A549 (cell line): ENCODE measurements at regions not wholly inside any gene's neighbourhood (a gene's known extent, or its start where the extent isn't known, plus 50 kb on each side); places are given as distances from the start of the nearest gene placed in this dataset.
"Not testable (repeated sequence)": the region's sequence is repeated elsewhere in the genome, so short reads cannot be mapped to it uniquely, and the experiment has no call there.

Experiments
- ATAC-seq, 2 experiments: fragments of 200-7000 bp in 1 of 2; fragments of >200 bp in 1 of 2; cut with Nextera tagmentation in 1 of 2; cut with Tn5 transposase in 1 of 2; 3 replicates each; pipeline versions ENCODE4 v1.8.0 to v1.9.1; 2018 to 2020; ENCODE audit warnings: mild to moderate bottlenecking in 1 of 2, moderate library complexity in 1 of 2
- CTCF ChIA-PET: fragments of 300-600 bp; sonication (Branson Sonifier 250); formaldehyde crosslinking; extraction: SDS; loops from one replicate; lab custom pipeline; 2021; ENCODE audit warnings: antibody characterized with exemption, inconsistent platforms; lab: Yijun Ruan, JAX
- POLR2A ChIA-PET: fragments of 350-600 bp; formaldehyde crosslinking; extraction: SDS; loops from one replicate; lab custom pipeline; 2021; ENCODE audit warnings: antibody characterized with exemption, inconsistent platforms; lab: Yijun Ruan, JAX
- DNase-seq, 2 experiments: peaks; one replicate each; pipeline versions ENCODE4 v3.0.0 to v3.0.0-alpha.2; 2011 to 2016; ENCODE audit warnings: low read depth in 1 of 2, low spot score in 1 of 2
- FAIRE-seq: peaks from 2 replicates; lab custom pipeline; 2011; peaks lifted over from hg19 to GRCh38; lab: Jason Lieb, UNC
- H3K27ac ChIP-seq, 2 experiments: fragments of >200 bp; sonication (Bioruptor Twin); formaldehyde crosslinking; 3 replicates each; pipeline ENCODE4 v1.5.1; 2016 to 2017
- H3K4me1 ChIP-seq: fragments of >200 bp; sonication (Bioruptor Twin); formaldehyde crosslinking; 3 replicates; pipeline ENCODE4 v1.6.1; 2016
- H3K4me2 ChIP-seq: fragments of >200 bp; sonication (Bioruptor Twin); formaldehyde crosslinking; 3 replicates; pipeline ENCODE4 v1.6.1; 2016
- H3K4me3 ChIP-seq: fragments of >200 bp; sonication (Bioruptor Twin); formaldehyde crosslinking; 3 replicates; pipeline ENCODE4 v1.5.1; 2016
- H3K9me3 ChIP-seq: fragments of >200 bp; sonication (Bioruptor Twin); formaldehyde crosslinking; 3 replicates; pipeline ENCODE4 v1.6.1; 2016
- CBX2 ChIP-seq: fragments of 200-600 bp; sonication (generic); IDR thresholded peaks from 2 replicates; pipeline ENCODE4 v1.6.1; 2016; ENCODE audit warnings: low read depth, mild to moderate bottlenecking, borderline replicate concordance
- CBX8 ChIP-seq: fragments of 200-600 bp; sonication (generic); IDR thresholded peaks from 2 replicates; pipeline ENCODE4 v1.6.1; 2016
- CEBPB ChIP-seq, 2 experiments: fragments of >200 bp in 1 of 2; sonication (Bioruptor Twin) in 1 of 2; formaldehyde crosslinking in 1 of 2; IDR thresholded peaks; 2 replicates each; pipeline ENCODE4 v1.6.1; 2012 to 2016
- CHD2 ChIP-seq: fragments of 150-350 bp; IDR thresholded peaks from 2 replicates; pipeline ENCODE4 v1.6.1; 2014; ENCODE audit warnings: low read length; ENCODE audit not compliant: partially characterized antibody
- CHD4 ChIP-seq: fragments of 200-600 bp; sonication (generic); IDR thresholded peaks from 2 replicates; pipeline ENCODE4 v1.6.1; 2016; ENCODE audit warnings: antibody characterized with exemption, mild to moderate bottlenecking, borderline replicate concordance
- CTCF ChIP-seq: fragments of >200 bp; sonication (Bioruptor Twin); formaldehyde crosslinking; IDR thresholded peaks from 3 replicates; pipeline ENCODE4 v1.5.1; 2016
- E2F6 ChIP-seq: IDR thresholded peaks from 2 replicates; pipeline ENCODE4 v1.6.1; 2012; ENCODE audit warnings: low read depth, borderline replicate concordance
- EHMT2 ChIP-seq: fragments of 200-600 bp; sonication (generic); IDR thresholded peaks from 2 replicates; pipeline ENCODE4 v1.6.1; 2016; ENCODE audit warnings: antibody characterized with exemption, low read depth, mild to moderate bottlenecking, moderate library complexity
- ESRRA ChIP-seq: fragments of 150-350 bp; IDR thresholded peaks from 2 replicates; pipeline ENCODE4 v1.6.1; 2014; ENCODE audit warnings: mild to moderate bottlenecking, low read length, borderline replicate concordance
- HOXA7 ChIP-seq: fragments of 250-450 bp; sonication (Bioruptor Pico); IDR thresholded peaks from 2 replicates; pipeline ENCODE4 v1.5.0; 2020; ENCODE audit warnings: mild to moderate bottlenecking, moderate library complexity
- HOXB5 ChIP-seq: fragments of 250-450 bp; sonication (Bioruptor Pico); IDR thresholded peaks from 2 replicates; pipeline ENCODE4 v1.5.0; 2020; ENCODE audit warnings: mild to moderate bottlenecking, moderate library complexity
- JUN ChIP-seq, 2 experiments: fragments of >200 bp; sonication (Bioruptor Twin); formaldehyde crosslinking; IDR thresholded peaks; 2 replicates in 1 of 2; 3 replicates in 1 of 2; pipeline ENCODE4 v1.6.1; 2016 to 2017
- NFE2L2 ChIP-seq: fragments of 150-350 bp; conservative IDR thresholded peaks from 2 replicates; pipeline ENCODE4 v1.6.1; 2014; ENCODE audit warnings: low read length
- NR3C1 ChIP-seq: fragments of >200 bp; sonication (Bioruptor Twin); formaldehyde crosslinking; IDR thresholded peaks from 3 replicates; pipeline ENCODE4 v1.6.1; 2017
- RARB ChIP-seq: fragments of 250-450 bp; sonication (Bioruptor Pico); IDR thresholded peaks from 2 replicates; pipeline ENCODE4 v1.8.0; 2021; ENCODE audit warnings: mild to moderate bottlenecking, moderate library complexity
- RCOR1 ChIP-seq: fragments of 150-350 bp; IDR thresholded peaks from 2 replicates; pipeline ENCODE4 v1.6.1; 2014; ENCODE audit warnings: antibody characterized with exemption, low read length, low read depth
- REST ChIP-seq: fragments of 200-600 bp; sonication (generic); IDR thresholded peaks from 2 replicates; pipeline ENCODE4 v1.6.1; 2016; ENCODE audit warnings: antibody characterized with exemption, mild to moderate bottlenecking, moderate library complexity
- TFCP2L1 ChIP-seq: fragments of 250-450 bp; sonication (Bioruptor Pico); IDR thresholded peaks from 2 replicates; pipeline ENCODE4 v1.5.0; 2021; ENCODE audit warnings: mild to moderate bottlenecking
- ZFP36 ChIP-seq: fragments of 450-650 bp; IDR thresholded peaks from 2 replicates; pipeline ENCODE4 v1.6.1; 2014; ENCODE audit warnings: borderline replicate concordance; ENCODE audit not compliant: partially characterized antibody
- WGBS: methylation state at CpG from one replicate; pipeline ENCODE4 v1.1.6; 2017; ENCODE audit errors: missing lambda C conversion rate; 5-methylcytosine and 5-hydroxymethylcytosine counted together
- TF ChIP-seq, protein P1 (sequence below): fragments of 450-650 bp; IDR thresholded peaks from 2 replicates; pipeline ENCODE4 v1.6.1; 2014; ENCODE audit warnings: antibody characterized with exemption

DNA sequence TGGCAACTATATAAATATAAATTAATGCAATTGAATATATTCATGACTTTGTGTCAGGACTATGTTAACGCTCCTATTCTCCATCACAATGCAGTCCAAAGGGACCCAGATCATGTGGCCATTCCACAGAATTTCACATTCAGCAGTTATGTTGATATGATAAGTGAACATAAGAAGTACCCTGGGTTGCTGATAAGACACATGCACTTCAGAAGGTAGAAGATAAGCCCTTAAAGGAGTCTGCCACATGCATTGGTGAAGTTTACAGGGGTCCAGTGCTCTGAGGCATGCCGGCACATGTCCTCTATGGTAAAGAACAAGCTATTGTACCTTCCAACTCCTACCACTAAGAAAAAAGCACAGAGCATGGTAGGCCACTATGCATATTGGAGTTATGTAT lies 76.4 kb downstream of the PHAX start:
- ATAC-seq (no peak), DNase-seq (no peak), FAIRE-seq (no peak)
- POLR2A ChIA-PET = no interaction called here
- peaks cover 7% of the 10 kb centered on the region; the same call in 1 of the 3 replicates for H3K4me1 ChIP-seq
- no peak overlapping the region for H3K4me2 ChIP-seq
- H3K9me3 ChIP-seq = no peaks in the 10 kb centered on the region
- CTCF ChIA-PET = interaction anchor here (0.5 to 10.9 kb wide), 24 partner anchors 8 to 816 kb away, joined by 3 to 206 read pairs (median 5); partner anchors contain the start of gene LMNB1
- TF ChIP-seq HOXB5 (CRISPR knock-in tag) (no peak), ESRRA (no peak), CHD4 (no peak), CHD2 (no peak), TFCP2L1 (CRISPR knock-in tag) (no peak), REST (no peak), CTCF (no peak), ZFP36 (no peak), RCOR1 (no peak), CBX2 (no peak), E2F6 (no peak), RARB (CRISPR knock-in tag) (no peak), CEBPB (IDR thresholded peaks at IDR 0.05) (no peak), NR3C1 (no peak), HOXA7 (CRISPR knock-in tag) (no peak), EHMT2 (no peak), CBX8 (no peak), NFE2L2 (no peak), JUN (IDR thresholded peaks at IDR 0.05) (no peak)
- TF ChIP-seq, protein P1, sequence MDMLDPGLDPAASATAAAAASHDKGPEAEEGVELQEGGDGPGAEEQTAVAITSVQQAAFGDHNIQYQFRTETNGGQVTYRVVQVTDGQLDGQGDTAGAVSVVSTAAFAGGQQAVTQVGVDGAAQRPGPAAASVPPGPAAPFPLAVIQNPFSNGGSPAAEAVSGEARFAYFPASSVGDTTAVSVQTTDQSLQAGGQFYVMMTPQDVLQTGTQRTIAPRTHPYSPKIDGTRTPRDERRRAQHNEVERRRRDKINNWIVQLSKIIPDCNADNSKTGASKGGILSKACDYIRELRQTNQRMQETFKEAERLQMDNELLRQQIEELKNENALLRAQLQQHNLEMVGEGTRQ = no peak
- H3K4me3 ChIP-seq = no peak overlapping the region
- no peak overlapping the region for H3K27ac ChIP-seq
- WGBS = 84% methylated on average over 2 of the region's 2 CpGs

DNA sequence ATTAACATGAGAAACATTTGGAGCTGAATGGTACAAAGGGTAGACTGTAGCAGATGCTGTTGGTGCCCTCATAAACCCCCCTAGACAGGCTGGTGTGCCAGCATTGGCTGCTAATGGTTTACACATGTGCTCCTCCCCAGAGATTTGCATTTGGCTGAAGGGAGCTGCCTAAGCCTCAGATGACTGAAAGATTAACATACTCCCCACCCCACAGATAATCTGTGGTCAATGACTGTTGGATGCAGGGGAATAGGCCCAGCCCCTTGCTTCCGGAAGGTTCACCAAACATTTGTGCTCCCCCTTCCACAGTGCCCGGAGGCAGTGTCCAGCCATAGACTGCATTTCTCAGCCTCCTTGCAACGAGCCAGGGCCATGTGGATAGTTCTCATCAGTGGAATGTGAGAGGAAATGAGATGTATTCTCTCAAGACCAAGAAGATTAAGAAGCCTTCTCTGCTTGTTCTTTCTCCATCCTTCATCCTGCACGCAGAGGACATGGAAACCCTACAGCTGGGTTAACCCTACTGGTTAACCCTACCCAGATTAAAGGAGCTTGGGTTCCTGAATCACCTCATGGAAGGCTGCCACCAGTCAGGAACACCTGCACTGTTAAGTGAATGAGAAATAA lies 79.6 kb downstream of the PHAX start:
- Histone ChIP-seq H3K4me2 (no peak overlapping the region), H3K9me3 (no peaks in the 10 kb centered on the region), H3K27ac (no peak overlapping the region), H3K4me3 (no peak overlapping the region), H3K4me1 (peaks cover 7% of the 10 kb centered on the region; the same call in 1 of the 3 replicates)
- 76% methylated on average over 4 of the region's 4 CpGs for WGBS
- peak in 1 of 2 experiments; percentile 19; a peak in 3 of 6 replicates for ATAC-seq
- no peak for DNase-seq
- TF ChIP-seq RARB (CRISPR knock-in tag) = no peak
- ChIA-PET POLR2A (interaction anchor here (1.1 kb wide), 1 partner anchor 97 kb away, joined by 7 read pairs; the partner anchor contains the start of gene LMNB1), CTCF (interaction anchor here (0.6 to 10.9 kb wide), 4 partner anchors 46 to 121 kb away, joined by 3 to 206 read pairs (median 4); partner anchors contain the start of gene LMNB1)
- FAIRE-seq = no peak

- DNase-seq, H3K4me1 ChIP-seq, POLR2A ChIA-PET, H3K27ac ChIP-seq, H3K4me3 ChIP-seq, H3K9me3 ChIP-seq, ATAC-seq, H3K4me2 ChIP-seq, FAIRE-seq: not testable (repeated sequence)
- WGBS = 80% methylated on average over 9 of the region's 9 CpGs
- CTCF ChIA-PET = interaction anchor here (0.6 to 10.9 kb wide), 2 partner anchors 8 to 98 kb away, joined by 3 to 206 read pairs; partner anchors contain the start of gene LMNB1
These were observed 80.6 kb downstream of the PHAX start for GRCh38 chr5:126681314-126681713.
